H9 (cell line): ENCODE measurements at regions not wholly inside any gene's neighbourhood (a gene's known extent, or its start where the extent isn't known, plus 50 kb on each side); places are given as distances from the start of the nearest gene placed in this dataset.

Experiments used
- DNase-seq: peaks from one replicate; pipeline ENCODE4 v3.0.0-alpha.2; 2017
- H2AFZ ChIP-seq: one replicate; pipeline ENCODE4 v1.6.1; 2013; ENCODE audit warnings: mild to moderate bottlenecking, low read length, control low read depth, moderate library complexity
- H2AK5ac ChIP-seq: 2 replicates; pipeline ENCODE4 v1.6.1; 2013; ENCODE audit warnings: low read length, control low read depth, mixed read lengths; ENCODE audit not compliant: insufficient read length
- H2BK120ac ChIP-seq: one replicate; pipeline ENCODE4 v1.6.1; 2013; ENCODE audit warnings: low read depth, mild to moderate bottlenecking, low read length, control low read depth, inconsistent platforms; ENCODE audit not compliant: poor library complexity, severe bottlenecking
- H2BK12ac ChIP-seq: 2 replicates; pipeline ENCODE4 v1.6.1; 2013; ENCODE audit warnings: low read length, control low read depth, mixed read lengths, low read depth; ENCODE audit not compliant: insufficient read length
- H2BK15ac ChIP-seq: 2 replicates; pipeline ENCODE4 v1.6.1; 2013; ENCODE audit warnings: low read depth, low read length, control low read depth
- H2BK20ac ChIP-seq: one replicate; pipeline ENCODE4 v1.6.1; 2013; ENCODE audit warnings: low read depth, mild to moderate bottlenecking, low read length, control low read depth, inconsistent platforms; ENCODE audit not compliant: poor library complexity, severe bottlenecking
- H2BK5ac ChIP-seq: 2 replicates; pipeline ENCODE4 v1.6.1; 2013; ENCODE audit warnings: low read length, control low read depth, mixed read lengths; ENCODE audit not compliant: insufficient read length
- H3K14ac ChIP-seq: 2 replicates; pipeline ENCODE4 v1.6.1; 2013; ENCODE audit warnings: low read length, control low read depth; ENCODE audit not compliant: insufficient read depth
- H3K18ac ChIP-seq: 2 replicates; pipeline ENCODE4 v1.6.1; 2013; ENCODE audit warnings: low read depth, mild to moderate bottlenecking, mixed read lengths, low read length, control low read depth; ENCODE audit not compliant: insufficient read length
- H3K23ac ChIP-seq: 2 replicates; pipeline ENCODE4 v1.6.1; 2013; ENCODE audit warnings: low read length, control low read depth, mixed read lengths, low read depth; ENCODE audit not compliant: insufficient read length
- H3K23me2 ChIP-seq: 2 replicates; pipeline ENCODE4 v1.6.1; 2013; ENCODE audit warnings: low read depth, mild to moderate bottlenecking, mixed read lengths, low read length, control low read depth; ENCODE audit not compliant: insufficient read length, poor library complexity, severe bottlenecking
- H3K27ac ChIP-seq: 2 replicates; pipeline ENCODE4 v1.5.1; 2013; ENCODE audit warnings: low read length, control low read depth, mixed read lengths, low read depth; ENCODE audit not compliant: insufficient read length
- H3K27me3 ChIP-seq: 2 replicates; pipeline ENCODE4 v1.6.1; 2013; ENCODE audit warnings: low read length, control low read depth, inconsistent platforms; ENCODE audit not compliant: insufficient read depth
- H3K4ac ChIP-seq: 2 replicates; pipeline ENCODE4 v1.6.1; 2013; ENCODE audit warnings: low read depth, mild to moderate bottlenecking, control low read depth, inconsistent platforms, low read length, moderate library complexity
- H3K4me1 ChIP-seq: 2 replicates; pipeline ENCODE4 v1.6.1; 2013; ENCODE audit warnings: low read length, control low read depth, inconsistent platforms; ENCODE audit not compliant: insufficient read depth
- H3K4me2 ChIP-seq: 2 replicates; pipeline ENCODE4 v1.6.1; 2013; ENCODE audit warnings: low read length, control low read depth, mixed read lengths; ENCODE audit not compliant: insufficient read length, insufficient read depth
- H3K56ac ChIP-seq: 2 replicates; pipeline ENCODE4 v1.6.1; 2013; ENCODE audit warnings: low read depth, mild to moderate bottlenecking, mixed read lengths, low read length, control low read depth; ENCODE audit not compliant: insufficient read length
- H3K79me1 ChIP-seq: 2 replicates; pipeline ENCODE4 v1.6.1; 2013; ENCODE audit warnings: low read depth, mild to moderate bottlenecking, moderate library complexity, low read length, control low read depth, inconsistent platforms; ENCODE audit not compliant: insufficient read depth, poor library complexity, severe bottlenecking
- H3K79me2 ChIP-seq: 2 replicates; pipeline ENCODE4 v1.6.1; 2013; ENCODE audit warnings: low read length, control low read depth, inconsistent platforms; ENCODE audit not compliant: insufficient read depth
- H3K9ac ChIP-seq: 2 replicates; pipeline ENCODE4 v1.6.1; 2013; ENCODE audit warnings: low read length, control low read depth, mixed read lengths; ENCODE audit not compliant: insufficient read length; ENCODE audit errors: extremely low read depth
- H3K9me3 ChIP-seq: one replicate; pipeline ENCODE4 v1.6.1; 2013; ENCODE audit warnings: low read depth, low read length, inconsistent platforms; ENCODE audit not compliant: control insufficient read depth
- H3T11ph ChIP-seq: one replicate; pipeline ENCODE4 v1.6.1; 2013; ENCODE audit warnings: mild to moderate bottlenecking, low read length, control low read depth, inconsistent platforms
- H4K20me1 ChIP-seq: one replicate; pipeline ENCODE4 v1.6.1; 2013; ENCODE audit not compliant: control insufficient read depth, insufficient read length, insufficient read depth
- H4K5ac ChIP-seq: 2 replicates; pipeline ENCODE4 v1.6.1; 2013; ENCODE audit warnings: low read depth, mild to moderate bottlenecking, mixed read lengths, low read length, control low read depth; ENCODE audit not compliant: insufficient read length
- H4K8ac ChIP-seq: replicated peaks from 2 replicates; pipeline ENCODE4 v1.6.1; 2013; ENCODE audit warnings: low read length, control low read depth, mixed read lengths, low read depth; ENCODE audit not compliant: insufficient read length
- H4K91ac ChIP-seq: 2 replicates; pipeline ENCODE4 v1.6.1; 2013; ENCODE audit warnings: low read depth, mild to moderate bottlenecking, moderate library complexity, mixed read lengths, low read length, control low read depth; ENCODE audit not compliant: insufficient read length
- H3K27ac Mint-ChIP-seq, 3 experiments: 2 replicates in 2 of 3; 3 replicates in 1 of 3; pipeline ENCODE4 v1.8.0; 2020 to 2021; ENCODE audit warnings: mixed read lengths in 3 of 3, mild to moderate bottlenecking in 1 of 3, moderate library complexity in 1 of 3
- H3K27me3 Mint-ChIP-seq: 2 replicates; pipeline ENCODE4 v1.8.0; 2021; ENCODE audit warnings: low read depth, mild to moderate bottlenecking, moderate library complexity, mixed read lengths
- H3K36me3 Mint-ChIP-seq, 3 experiments: 2 replicates in 2 of 3; 3 replicates in 1 of 3; pipeline ENCODE4 v1.8.0; 2020 to 2021; ENCODE audit warnings: low read depth in 3 of 3, mixed read lengths in 3 of 3; ENCODE audit not compliant: insufficient read depth in 1 of 3
- H3K4me1 Mint-ChIP-seq, 2 experiments: 2 replicates each; pipeline ENCODE4 v1.8.0; 2020; ENCODE audit warnings: mixed read lengths in 2 of 2
- H3K4me3 Mint-ChIP-seq, 2 experiments: 2 replicates in 1 of 2; 3 replicates in 1 of 2; pipeline ENCODE4 v1.8.0; 2020 to 2021; ENCODE audit warnings: mild to moderate bottlenecking in 2 of 2, mixed read lengths in 2 of 2, moderate library complexity in 1 of 2
- H3K9me3 Mint-ChIP-seq, 2 experiments: 2 replicates in 1 of 2; 3 replicates in 1 of 2; pipeline ENCODE4 v1.8.0; 2020; ENCODE audit warnings: mild to moderate bottlenecking in 2 of 2, mixed read lengths in 2 of 2, moderate library complexity in 1 of 2
- WGBS: extraction: QIAGEN DNeasy Blood & Tissue Kit; methylation state at CpG from one replicate; pipeline ENCODE4 v1.1.7; 2013; ENCODE audit warnings: missing lambda C conversion rate, low lambda C conversion rate, mixed read lengths; ENCODE audit not compliant: insufficient read length; ENCODE audit errors: extremely low coverage; 5-methylcytosine and 5-hydroxymethylcytosine counted together
- TF ChIP-seq, protein P1 (sequence below): fragments of 200-600 bp; sonication (generic); conservative IDR thresholded peaks from 3 replicates; pipeline ENCODE4 v1.8.0; 2021; ENCODE audit warnings: antibody characterized with exemption, mild to moderate bottlenecking

DNA sequence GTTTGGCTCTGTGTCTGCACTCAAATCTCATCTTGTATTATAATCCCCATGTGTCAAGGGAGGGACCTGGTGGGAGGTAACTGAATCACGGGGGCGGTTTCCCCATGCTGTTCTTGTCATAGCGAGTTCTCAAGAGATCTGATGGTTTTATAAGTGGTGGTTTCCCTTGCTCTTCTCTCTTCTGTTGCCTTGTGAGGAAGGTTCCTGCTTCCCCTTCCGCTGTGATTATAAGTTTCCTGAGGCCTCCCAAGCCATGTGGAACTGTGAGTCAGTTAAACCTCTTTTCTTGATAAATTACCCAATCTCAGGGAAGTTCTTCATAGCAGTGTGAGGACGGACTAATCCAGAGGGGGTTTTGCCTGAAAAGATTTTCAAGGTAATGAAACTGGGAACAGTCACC lies 245.4 kb downstream of the GALR1 start:
- no peak overlapping the region for H3K14ac ChIP-seq
- Mint-ChIP-seq H3K9me3 (peaks cover 6 to 9% of the 10 kb centered on the region in 2 experiments; a peak in 3 of 5 replicates), H3K4me1 (0 out of 4 replicates have a peak, but pooled peaks cover 0 to 3% of the 10 kb centered on the region in 2 experiments), H3K27ac (no peak overlapping the region), H3K27me3 (no peaks in the 10 kb centered on the region), H3K36me3 (peaks cover 0 to 8% (median 7%) of the 10 kb centered on the region in 3 experiments; a peak in 2 of 7 replicates), H3K4me3 (no peak overlapping the region)
- DNase-seq: no peak
- no peak overlapping the region for H3K4me2 ChIP-seq
- H3K4ac ChIP-seq: no peak overlapping the region
- H3K9ac ChIP-seq: no peak overlapping the region
- no peak overlapping the region for H3K27ac ChIP-seq
- no peak overlapping the region for H3K23ac ChIP-seq
- no peaks in the 10 kb centered on the region for H3K23me2 ChIP-seq
- H3K18ac ChIP-seq: no peak overlapping the region
- H2BK12ac ChIP-seq: no peak overlapping the region
- H2AK5ac ChIP-seq: no peak overlapping the region
- no peaks in the 10 kb centered on the region for H3K27me3 ChIP-seq
- H3K56ac ChIP-seq: no peak overlapping the region
- H2BK5ac ChIP-seq: no peak overlapping the region
- no peaks in the 10 kb centered on the region for H3K79me1 ChIP-seq
- H4K8ac ChIP-seq: no peak overlapping the region
- H3K4me1 ChIP-seq: no peaks in the 10 kb centered on the region
- TF ChIP-seq, protein P1, sequence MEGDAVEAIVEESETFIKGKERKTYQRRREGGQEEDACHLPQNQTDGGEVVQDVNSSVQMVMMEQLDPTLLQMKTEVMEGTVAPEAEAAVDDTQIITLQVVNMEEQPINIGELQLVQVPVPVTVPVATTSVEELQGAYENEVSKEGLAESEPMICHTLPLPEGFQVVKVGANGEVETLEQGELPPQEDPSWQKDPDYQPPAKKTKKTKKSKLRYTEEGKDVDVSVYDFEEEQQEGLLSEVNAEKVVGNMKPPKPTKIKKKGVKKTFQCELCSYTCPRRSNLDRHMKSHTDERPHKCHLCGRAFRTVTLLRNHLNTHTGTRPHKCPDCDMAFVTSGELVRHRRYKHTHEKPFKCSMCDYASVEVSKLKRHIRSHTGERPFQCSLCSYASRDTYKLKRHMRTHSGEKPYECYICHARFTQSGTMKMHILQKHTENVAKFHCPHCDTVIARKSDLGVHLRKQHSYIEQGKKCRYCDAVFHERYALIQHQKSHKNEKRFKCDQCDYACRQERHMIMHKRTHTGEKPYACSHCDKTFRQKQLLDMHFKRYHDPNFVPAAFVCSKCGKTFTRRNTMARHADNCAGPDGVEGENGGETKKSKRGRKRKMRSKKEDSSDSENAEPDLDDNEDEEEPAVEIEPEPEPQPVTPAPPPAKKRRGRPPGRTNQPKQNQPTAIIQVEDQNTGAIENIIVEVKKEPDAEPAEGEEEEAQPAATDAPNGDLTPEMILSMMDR: no peak
- H4K5ac ChIP-seq: no peak overlapping the region
- no peak overlapping the region for H4K91ac ChIP-seq
- H3K79me2 ChIP-seq: no peaks in the 10 kb centered on the region
- H3K9me3 ChIP-seq: no peaks in the 10 kb centered on the region
- H3T11ph ChIP-seq: no peak overlapping the region
- H2BK120ac ChIP-seq: no peak overlapping the region
- H2AFZ ChIP-seq: no peak overlapping the region
- H4K20me1 ChIP-seq: no peaks in the 10 kb centered on the region
- H2BK15ac ChIP-seq: no peak overlapping the region
- H2BK20ac ChIP-seq: no peak overlapping the region
- no CpG with 5 or more reads among the region's 5 CpGs for WGBS
